AG04449 (cell line): ENCODE measurements at regions not wholly inside any gene's neighbourhood (a gene's known extent, or its start where the extent isn't known, plus 50 kb on each side); places are given as distances from the start of the nearest gene placed in this dataset.

ENCODE experiments used
- CTCF ChIA-PET: fragments of 350-600 bp; formaldehyde crosslinking; extraction: SDS; loops from one replicate; lab custom pipeline; 2021; ENCODE audit warnings: antibody characterized with exemption; lab: Yijun Ruan, JAX
- POLR2A ChIA-PET: fragments of 400-600, 350-600 bp; formaldehyde crosslinking; extraction: SDS; loops from one replicate; lab custom pipeline; 2020; ENCODE audit warnings: antibody characterized with exemption, inconsistent platforms; lab: Yijun Ruan, JAX
- DNase-seq: peaks from one replicate; pipeline ENCODE4 v3.0.0-alpha.2; 2010; ENCODE audit warnings: low read depth, low spot score
- H3K4me3 ChIP-seq: 2 replicates; pipeline ENCODE4 v1.5.1; 2011; ENCODE audit warnings: low read depth, mild to moderate bottlenecking, control low read depth, low read length
- TF ChIP-seq, protein P1 (sequence below): IDR thresholded peaks from one replicate; pipeline ENCODE4 v1.5.1; 2011; ENCODE audit warnings: mild to moderate bottlenecking, moderate library complexity, low read length, control low read depth, inconsistent platforms; ENCODE audit not compliant: insufficient read depth; ENCODE audit errors: missing control alignments

- CTCF ChIA-PET: interaction anchor here (1.6 kb wide), 1 partner anchor 17 kb away, joined by 3 read pairs; no protein-coding TSS in a partner anchor
- POLR2A ChIA-PET: no interaction called here
- no peak for DNase-seq
- H3K4me3 ChIP-seq: no peak overlapping the region
- TF ChIP-seq, protein P1, sequence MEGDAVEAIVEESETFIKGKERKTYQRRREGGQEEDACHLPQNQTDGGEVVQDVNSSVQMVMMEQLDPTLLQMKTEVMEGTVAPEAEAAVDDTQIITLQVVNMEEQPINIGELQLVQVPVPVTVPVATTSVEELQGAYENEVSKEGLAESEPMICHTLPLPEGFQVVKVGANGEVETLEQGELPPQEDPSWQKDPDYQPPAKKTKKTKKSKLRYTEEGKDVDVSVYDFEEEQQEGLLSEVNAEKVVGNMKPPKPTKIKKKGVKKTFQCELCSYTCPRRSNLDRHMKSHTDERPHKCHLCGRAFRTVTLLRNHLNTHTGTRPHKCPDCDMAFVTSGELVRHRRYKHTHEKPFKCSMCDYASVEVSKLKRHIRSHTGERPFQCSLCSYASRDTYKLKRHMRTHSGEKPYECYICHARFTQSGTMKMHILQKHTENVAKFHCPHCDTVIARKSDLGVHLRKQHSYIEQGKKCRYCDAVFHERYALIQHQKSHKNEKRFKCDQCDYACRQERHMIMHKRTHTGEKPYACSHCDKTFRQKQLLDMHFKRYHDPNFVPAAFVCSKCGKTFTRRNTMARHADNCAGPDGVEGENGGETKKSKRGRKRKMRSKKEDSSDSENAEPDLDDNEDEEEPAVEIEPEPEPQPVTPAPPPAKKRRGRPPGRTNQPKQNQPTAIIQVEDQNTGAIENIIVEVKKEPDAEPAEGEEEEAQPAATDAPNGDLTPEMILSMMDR: no peak
These were observed 411.4 kb downstream of the CCDC91 start for GRCh38 chr12:28601570-28602058.

DNA sequence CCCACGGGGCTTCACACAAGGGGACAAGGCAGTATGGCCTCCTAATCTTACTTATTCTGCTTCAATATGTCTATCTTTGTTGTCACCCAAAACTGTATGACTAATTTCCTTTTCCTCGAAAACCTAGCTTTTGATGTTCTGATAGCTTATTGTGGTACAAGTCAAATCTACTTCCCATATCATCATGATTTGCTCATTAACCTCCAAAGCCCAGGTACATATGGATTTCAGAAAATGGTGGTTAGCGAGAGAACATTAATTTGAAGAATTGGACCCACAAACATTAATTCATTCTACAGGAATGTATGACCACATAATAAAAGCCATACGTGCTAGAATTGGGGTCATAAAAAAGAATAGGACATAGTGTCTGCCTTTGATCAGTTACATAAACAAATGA is 412.5 kb downstream of the CCDC91 start:
- DNase-seq: no peak
- POLR2A ChIA-PET: no interaction called here
- H3K4me3 ChIP-seq: no peak overlapping the region
- CTCF ChIA-PET: interaction anchor here (1.6 kb wide), 1 partner anchor 16 kb away, joined by 3 read pairs; no protein-coding TSS in a partner anchor
- TF ChIP-seq, protein P1: no peak

DNA sequence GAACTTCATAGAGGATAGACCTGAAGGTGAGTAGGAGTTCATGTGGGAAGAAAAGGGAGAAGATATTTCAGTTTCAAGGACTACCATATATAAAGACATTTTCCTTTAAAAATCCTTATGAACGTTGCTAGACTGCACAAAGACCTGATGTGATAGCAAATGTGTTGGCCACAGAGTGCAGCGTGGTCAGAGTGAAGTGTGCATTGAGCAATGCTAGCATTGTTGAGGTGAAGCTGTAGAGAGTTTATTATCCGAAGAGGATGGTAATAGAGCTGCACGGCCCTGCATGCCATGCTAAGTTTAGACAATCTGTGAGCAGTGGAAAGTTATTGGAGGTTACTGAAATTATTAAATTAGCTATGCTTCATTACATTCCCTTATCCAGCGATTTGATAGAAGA is 413.0 kb downstream of the CCDC91 start:
- ChIA-PET POLR2A (no interaction called here), CTCF (no interaction called here)
- no peak for DNase-seq
- TF ChIP-seq, protein P1: no peak
- no peak overlapping the region for H3K4me3 ChIP-seq

- TF ChIP-seq, protein P1: no peak
- DNase-seq: no peak
- CTCF ChIA-PET: no interaction called here
- POLR2A ChIA-PET: no interaction called here
- no peak overlapping the region for H3K4me3 ChIP-seq
These were observed 413.5 kb downstream of the CCDC91 start for GRCh38 chr12:28603801-28604200.

DNA sequence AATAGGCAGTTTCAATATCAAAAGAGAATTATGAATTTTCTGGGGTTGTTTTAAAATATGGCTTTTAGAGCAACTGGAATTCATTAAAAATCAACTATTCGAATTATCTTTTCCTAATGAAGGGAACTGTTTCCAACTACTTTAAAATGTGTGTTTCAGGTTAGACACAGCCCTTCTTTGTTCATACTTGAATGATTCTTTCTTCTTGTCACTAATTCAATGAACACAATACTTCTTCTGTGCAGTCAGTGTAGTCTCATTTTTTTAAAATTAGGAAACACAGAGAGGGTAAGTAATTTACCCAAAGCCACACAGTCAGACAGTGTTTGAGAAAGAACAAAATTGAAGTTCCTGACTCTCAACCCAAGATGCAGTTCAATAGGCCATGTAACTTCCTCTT is 414.0 kb downstream of the CCDC91 start:
- ChIA-PET POLR2A (no interaction called here), CTCF (no interaction called here)
- DNase-seq: no peak
- H3K4me3 ChIP-seq: no peak overlapping the region
- TF ChIP-seq, protein P1: no peak

DNA sequence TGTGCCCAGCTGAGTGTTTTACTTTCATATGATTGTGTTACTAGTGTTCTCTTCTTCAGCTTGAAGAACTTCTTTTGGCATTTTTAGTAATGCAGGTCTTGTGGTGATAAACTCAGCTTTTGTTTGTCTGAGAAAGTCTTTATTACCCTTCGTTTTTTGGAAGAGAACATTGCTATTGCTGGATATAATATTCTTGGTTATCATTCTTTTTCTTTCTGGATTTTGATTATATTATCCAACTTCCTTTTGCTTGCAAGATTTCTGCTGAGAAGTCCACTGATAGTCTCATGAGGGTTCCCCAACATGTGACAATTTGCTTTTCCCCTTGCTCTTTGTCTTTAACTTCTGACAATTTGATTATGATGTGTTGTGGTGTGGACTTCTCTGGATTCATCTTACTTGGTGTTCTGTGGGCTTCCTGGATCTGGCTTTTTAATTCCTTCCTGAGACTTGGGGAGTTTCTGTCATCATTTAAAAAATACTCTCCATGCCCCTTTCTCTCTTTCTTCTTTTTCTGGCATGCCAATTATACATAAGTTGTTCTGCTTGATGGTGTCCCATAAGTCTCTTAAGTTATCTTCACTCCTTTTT is 416.8 kb downstream of the CCDC91 start:
- CTCF ChIA-PET: no interaction called here
- DNase-seq: no peak
- POLR2A ChIA-PET: no interaction called here
- TF ChIP-seq, protein P1: no peak
- no peak overlapping the region for H3K4me3 ChIP-seq
